ENCODE measurements at regions not wholly inside any gene's neighbourhood (a gene's known extent, or its start where the extent isn't known, plus 50 kb on each side); places are given as distances from the start of the nearest gene placed in this dataset.

DNA sequence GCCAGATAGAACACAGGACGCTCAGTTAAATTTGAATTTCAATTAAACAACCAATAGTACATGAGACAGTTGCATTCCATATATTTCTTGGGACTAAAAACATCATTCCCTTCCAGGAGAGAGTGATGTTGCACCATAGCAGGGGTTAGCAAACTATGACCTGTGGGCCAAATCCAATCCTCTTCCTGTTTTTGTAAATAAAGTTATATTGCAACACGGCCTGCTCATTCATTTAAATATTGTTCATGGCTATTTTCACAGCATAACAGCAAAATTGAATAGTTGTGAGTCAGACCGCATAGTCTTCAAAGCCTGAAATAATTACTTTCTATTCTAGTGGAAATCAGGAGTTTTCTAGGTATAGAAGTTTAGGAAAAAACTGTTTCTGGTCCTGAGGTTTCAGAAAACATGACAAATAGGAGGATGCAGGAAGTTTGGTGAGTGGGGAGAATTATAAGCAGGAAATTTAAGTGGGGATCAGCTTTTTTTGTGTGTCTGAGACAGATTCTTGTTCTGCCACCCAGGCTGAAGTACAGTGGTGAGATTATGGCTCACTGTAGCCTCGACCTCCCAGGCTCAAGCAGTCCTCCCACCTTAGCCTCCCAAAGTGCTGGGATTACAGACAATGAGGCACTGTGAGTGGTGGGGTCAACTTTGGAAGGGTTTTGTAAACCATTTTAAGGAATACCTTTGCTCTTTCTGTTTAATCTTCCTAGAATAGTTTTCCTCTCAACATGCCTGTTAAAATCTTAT, 131.5 kb downstream of the SOCS6 start (continued):
- TF ChIP-seq, protein P1, sequence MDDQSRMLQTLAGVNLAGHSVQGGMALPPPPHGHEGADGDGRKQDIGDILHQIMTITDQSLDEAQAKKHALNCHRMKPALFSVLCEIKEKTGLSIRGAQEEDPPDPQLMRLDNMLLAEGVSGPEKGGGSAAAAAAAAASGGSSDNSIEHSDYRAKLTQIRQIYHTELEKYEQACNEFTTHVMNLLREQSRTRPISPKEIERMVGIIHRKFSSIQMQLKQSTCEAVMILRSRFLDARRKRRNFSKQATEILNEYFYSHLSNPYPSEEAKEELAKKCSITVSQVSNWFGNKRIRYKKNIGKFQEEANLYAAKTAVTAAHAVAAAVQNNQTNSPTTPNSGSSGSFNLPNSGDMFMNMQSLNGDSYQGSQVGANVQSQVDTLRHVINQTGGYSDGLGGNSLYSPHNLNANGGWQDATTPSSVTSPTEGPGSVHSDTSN (CRISPR knock-in tag; IDR thresholded peaks at IDR 0.05; ENCODE audit: borderline replicate concordance) = no peak
- TF ChIP-seq CENPX (CRISPR knock-in tag; IDR thresholded peaks at IDR 0.05) (no peak), HES4 (CRISPR knock-in tag; IDR thresholded peaks at IDR 0.05; ENCODE audit: borderline replicate concordance) (no peak), ISL2 (CRISPR knock-in tag; IDR thresholded peaks at IDR 0.05) (peak; percentile 26; the same call in 1 of the 2 replicates), ZNF816 (CRISPR knock-in tag; IDR thresholded peaks at IDR 0.05; ENCODE audit: borderline replicate concordance) (no peak), CEBPB (IDR thresholded peaks at IDR 0.05; ENCODE audit: borderline replicate concordance, low read depth, low read length) (peak; percentile 94), CEBPG (CRISPR knock-in tag; IDR thresholded peaks at IDR 0.05) (peak; percentile 93), STAG1 (CRISPR knock-in tag; IDR thresholded peaks at IDR 0.05) (0 out of 2 replicates have a peak, but pooled peaks have one; percentile 11), FOXK1 (CRISPR knock-in tag; IDR thresholded peaks at IDR 0.05; ENCODE audit: borderline replicate concordance, low read depth) (peak; percentile 78; the same call in 1 of the 2 replicates), GATA4 (IDR thresholded peaks at IDR 0.05; ENCODE audit: borderline replicate concordance, low read depth) (no peak), ZNF644 (CRISPR knock-in tag; IDR thresholded peaks at IDR 0.05; ENCODE audit: low read depth) (peak; percentile 40; the same call in 1 of the 2 replicates), RXRB (CRISPR knock-in tag; IDR thresholded peaks at IDR 0.05; ENCODE audit: borderline replicate concordance) (peak; percentile 45; the same call in 1 of the 2 replicates), ZNF264 (CRISPR knock-in tag; IDR thresholded peaks at IDR 0.05) (peak; percentile 82), TCF7L2 (IDR thresholded peaks at IDR 0.05; ENCODE audit: low read depth, low read length) (no peak), NFE2 (CRISPR knock-in tag; IDR thresholded peaks at IDR 0.05) (no peak), MED1 (CRISPR knock-in tag; IDR thresholded peaks at IDR 0.05) (peak; percentile 94), ZNF75D (CRISPR knock-in tag; IDR thresholded peaks at IDR 0.05; ENCODE audit: borderline replicate concordance) (no peak), GATAD2A (CRISPR knock-in tag; IDR thresholded peaks at IDR 0.05) (peak; percentile 91), ZNF709 (CRISPR knock-in tag; IDR thresholded peaks at IDR 0.05) (no peak), NR2F2 (IDR thresholded peaks at IDR 0.05; ENCODE audit: borderline replicate concordance, low read depth) (peak; percentile 80)
- TF ChIP-seq, protein P2, sequence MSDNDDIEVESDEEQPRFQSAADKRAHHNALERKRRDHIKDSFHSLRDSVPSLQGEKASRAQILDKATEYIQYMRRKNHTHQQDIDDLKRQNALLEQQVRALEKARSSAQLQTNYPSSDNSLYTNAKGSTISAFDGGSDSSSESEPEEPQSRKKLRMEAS (IDR thresholded peaks at IDR 0.05) = no peak
- TF ChIP-seq, protein P3, sequence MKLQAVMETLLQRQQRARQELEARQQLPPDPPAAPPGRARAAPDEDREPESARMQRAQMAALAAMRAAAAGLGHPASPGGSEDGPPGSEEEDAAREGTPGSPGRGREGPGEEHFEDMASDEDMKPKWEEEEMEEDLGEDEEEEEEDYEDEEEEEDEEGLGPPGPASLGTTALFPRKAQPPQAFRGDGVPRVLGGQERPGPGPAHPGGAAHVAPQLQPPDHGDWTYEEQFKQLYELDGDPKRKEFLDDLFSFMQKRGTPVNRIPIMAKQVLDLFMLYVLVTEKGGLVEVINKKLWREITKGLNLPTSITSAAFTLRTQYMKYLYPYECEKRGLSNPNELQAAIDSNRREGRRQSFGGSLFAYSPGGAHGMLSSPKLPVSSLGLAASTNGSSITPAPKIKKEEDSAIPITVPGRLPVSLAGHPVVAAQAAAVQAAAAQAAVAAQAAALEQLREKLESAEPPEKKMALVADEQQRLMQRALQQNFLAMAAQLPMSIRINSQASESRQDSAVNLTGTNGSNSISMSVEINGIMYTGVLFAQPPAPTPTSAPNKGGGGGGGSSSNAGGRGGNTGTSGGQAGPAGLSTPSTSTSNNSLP (IDR thresholded peaks at IDR 0.05; ENCODE audit: low read depth, low read length) = peak; percentile 89
- TF ChIP-seq, protein P4, sequence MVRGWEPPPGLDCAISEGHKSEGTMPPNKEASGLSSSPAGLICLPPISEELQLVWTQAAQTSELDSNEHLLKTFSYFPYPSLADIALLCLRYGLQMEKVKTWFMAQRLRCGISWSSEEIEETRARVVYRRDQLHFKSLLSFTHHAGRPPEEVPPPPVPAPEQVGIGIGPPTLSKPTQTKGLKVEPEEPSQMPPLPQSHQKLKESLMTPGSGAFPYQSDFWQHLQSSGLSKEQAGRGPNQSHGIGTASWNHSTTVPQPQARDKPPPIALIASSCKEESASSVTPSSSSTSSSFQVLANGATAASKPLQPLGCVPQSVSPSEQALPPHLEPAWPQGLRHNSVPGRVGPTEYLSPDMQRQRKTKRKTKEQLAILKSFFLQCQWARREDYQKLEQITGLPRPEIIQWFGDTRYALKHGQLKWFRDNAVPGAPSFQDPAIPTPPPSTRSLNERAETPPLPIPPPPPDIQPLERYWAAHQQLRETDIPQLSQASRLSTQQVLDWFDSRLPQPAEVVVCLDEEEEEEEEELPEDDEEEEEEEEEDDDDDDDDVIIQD (CRISPR knock-in tag; IDR thresholded peaks at IDR 0.05; ENCODE audit: low read depth) = peak; percentile 79; the same call in 1 of the 2 replicates

All from HepG2 (cell line).